ENCODE measurements at regions not wholly inside any gene's neighbourhood (a gene's known extent, or its start where the extent isn't known, plus 50 kb on each side); places are given as distances from the start of the nearest gene placed in this dataset.

DNA sequence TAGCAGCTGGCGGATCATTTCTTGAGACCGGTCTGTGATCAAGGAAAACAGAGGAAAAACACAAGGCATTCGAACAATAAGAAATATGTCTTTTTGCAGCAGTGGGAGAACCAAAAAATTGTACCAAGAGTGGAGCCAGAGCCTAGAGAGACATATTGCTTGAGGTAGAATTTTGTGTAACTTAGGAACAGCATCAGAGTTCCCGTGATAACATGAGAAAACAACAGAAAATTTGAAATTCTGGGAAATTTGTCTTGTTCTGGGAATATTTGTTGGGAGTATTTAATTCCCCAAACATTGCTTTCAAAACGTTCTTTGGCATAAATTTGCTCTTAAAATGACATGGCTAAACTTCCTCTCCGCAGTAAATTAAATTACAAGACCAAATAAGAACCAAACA is 267.5 kb downstream of the GPD2 start:
- no peak for DNase-seq (ENCODE audit: low spot score)
- Mint-ChIP-seq H3K4me3 (ENCODE audit: low read depth) (no peak overlapping the region), H3K27me3 (ENCODE audit: low read depth) (peaks cover 3% of the 10 kb centered on the region), H3K36me3 (ENCODE audit: low read depth) (no peaks in the 10 kb centered on the region), H3K9me3 (no peaks in the 10 kb centered on the region), H3K27ac (no peak overlapping the region), H3K4me1 (ENCODE audit: low read depth) (no peaks in the 10 kb centered on the region)
- intact Hi-C loops (cut with micrococcal nuclease) = no loop called here

DNA sequence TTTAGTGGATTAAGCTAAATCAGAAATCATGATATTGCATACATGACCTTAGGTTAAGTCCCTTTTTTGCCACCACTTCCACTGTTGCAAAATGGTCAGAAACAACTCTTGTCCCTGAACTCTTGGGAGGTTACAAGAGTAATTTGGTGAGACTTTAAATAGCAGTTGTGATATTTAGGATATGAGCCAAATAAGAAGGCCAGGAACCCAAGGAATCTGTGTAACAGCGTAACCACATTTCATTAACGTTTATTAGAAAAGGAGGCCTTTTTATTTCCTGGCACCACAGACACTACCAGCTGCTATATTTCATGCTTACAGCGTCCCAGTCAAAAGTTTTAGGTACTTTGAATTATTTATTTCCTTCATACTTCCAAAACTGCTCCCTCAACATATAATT is 268.0 kb downstream of the GPD2 start:
- no peak overlapping the region for H3K27ac Mint-ChIP-seq
- no peaks in the 10 kb centered on the region for H3K36me3 Mint-ChIP-seq (ENCODE audit: low read depth)
- H3K9me3 Mint-ChIP-seq = no peaks in the 10 kb centered on the region
- H3K4me3 Mint-ChIP-seq (ENCODE audit: low read depth) = no peak overlapping the region
- no peaks in the 10 kb centered on the region for H3K4me1 Mint-ChIP-seq (ENCODE audit: low read depth)
- peaks cover 3% of the 10 kb centered on the region for H3K27me3 Mint-ChIP-seq (ENCODE audit: low read depth)
- no peak for DNase-seq (ENCODE audit: low spot score)
- intact Hi-C loops (cut with micrococcal nuclease) = no loop called here

DNA sequence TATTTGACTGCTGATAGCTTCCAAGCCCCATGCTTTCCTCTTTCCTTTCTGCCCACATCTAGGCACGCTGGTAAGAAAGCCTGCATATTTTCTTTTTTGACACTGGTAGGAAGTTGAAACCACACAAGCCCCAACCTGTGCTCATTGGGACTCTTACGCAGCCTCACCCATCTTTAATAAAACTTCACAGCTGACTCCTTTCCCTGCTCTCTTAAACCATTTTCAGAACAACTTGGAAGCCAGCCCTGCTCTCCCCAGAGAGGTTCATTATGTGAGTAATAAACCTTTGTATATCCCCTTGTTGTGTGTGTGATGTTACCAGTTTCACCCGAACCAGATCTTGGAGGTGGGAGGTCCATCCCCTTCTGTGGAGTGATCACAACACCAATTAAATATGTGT is 268.4 kb downstream of the GPD2 start:
- no peak for DNase-seq (ENCODE audit: low spot score)
- Mint-ChIP-seq H3K4me3 (ENCODE audit: low read depth) (no peak overlapping the region), H3K27me3 (ENCODE audit: low read depth) (peaks cover 3% of the 10 kb centered on the region), H3K27ac (no peak overlapping the region), H3K36me3 (ENCODE audit: low read depth) (no peaks in the 10 kb centered on the region), H3K9me3 (no peaks in the 10 kb centered on the region), H3K4me1 (ENCODE audit: low read depth) (no peaks in the 10 kb centered on the region)
- intact Hi-C loops (cut with micrococcal nuclease) = no loop called here

DNA sequence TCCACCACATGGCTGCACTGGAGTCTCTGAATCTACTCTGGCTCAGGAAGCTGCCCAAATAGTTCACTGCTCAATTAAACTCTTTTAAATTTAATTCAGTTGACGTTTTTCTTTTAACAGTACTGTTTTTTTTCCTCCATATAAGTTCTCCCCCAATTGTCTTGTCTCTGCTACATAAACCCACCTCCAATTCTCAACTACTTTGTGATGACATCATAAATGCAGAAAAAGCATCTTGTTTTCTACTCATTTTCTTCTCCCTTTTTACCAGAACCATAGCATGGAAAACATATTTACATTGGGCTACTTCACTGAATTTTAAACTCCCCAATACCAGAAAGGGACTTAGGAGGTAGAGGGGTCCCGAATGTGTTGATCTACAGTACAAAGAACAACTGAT is 270.4 kb downstream of the GPD2 start:
- H3K27ac Mint-ChIP-seq = no peak overlapping the region
- intact Hi-C loops (cut with micrococcal nuclease) = no loop called here
- H3K9me3 Mint-ChIP-seq = no peaks in the 10 kb centered on the region
- no peaks in the 10 kb centered on the region for H3K36me3 Mint-ChIP-seq (ENCODE audit: low read depth)
- peaks cover 3% of the 10 kb centered on the region for H3K27me3 Mint-ChIP-seq (ENCODE audit: low read depth)
- no peaks in the 10 kb centered on the region for H3K4me1 Mint-ChIP-seq (ENCODE audit: low read depth)
- no peak for DNase-seq (ENCODE audit: low spot score)
- H3K4me3 Mint-ChIP-seq (ENCODE audit: low read depth) = no peak overlapping the region

DNA sequence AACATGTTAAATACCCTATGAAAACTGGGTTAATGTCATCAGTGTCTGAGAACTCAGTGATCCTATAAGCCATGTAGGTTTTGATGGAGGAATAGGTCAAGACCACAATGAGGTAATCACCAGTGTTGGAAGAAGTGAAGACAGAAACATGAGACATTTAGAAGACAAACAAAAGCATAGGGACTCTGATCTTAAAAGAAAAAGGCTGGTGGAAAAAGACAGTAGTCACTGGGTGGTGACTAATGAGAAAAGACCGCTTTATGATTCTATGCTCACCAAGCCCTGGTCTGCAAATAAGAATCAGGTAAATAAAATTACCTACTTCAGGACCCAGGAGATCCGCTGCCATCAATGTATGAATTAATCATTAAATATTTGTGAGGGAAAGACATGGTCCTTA is 271.9 kb downstream of the GPD2 start:
- H3K4me3 Mint-ChIP-seq (ENCODE audit: low read depth) = no peak overlapping the region
- intact Hi-C loops (cut with micrococcal nuclease) = no loop called here
- no peaks in the 10 kb centered on the region for H3K4me1 Mint-ChIP-seq (ENCODE audit: low read depth)
- DNase-seq (ENCODE audit: low spot score) = no peak
- no peaks in the 10 kb centered on the region for H3K36me3 Mint-ChIP-seq (ENCODE audit: low read depth)
- peaks cover 3% of the 10 kb centered on the region for H3K27me3 Mint-ChIP-seq (ENCODE audit: low read depth)
- no peak overlapping the region for H3K27ac Mint-ChIP-seq
- H3K9me3 Mint-ChIP-seq = no peaks in the 10 kb centered on the region

DNA sequence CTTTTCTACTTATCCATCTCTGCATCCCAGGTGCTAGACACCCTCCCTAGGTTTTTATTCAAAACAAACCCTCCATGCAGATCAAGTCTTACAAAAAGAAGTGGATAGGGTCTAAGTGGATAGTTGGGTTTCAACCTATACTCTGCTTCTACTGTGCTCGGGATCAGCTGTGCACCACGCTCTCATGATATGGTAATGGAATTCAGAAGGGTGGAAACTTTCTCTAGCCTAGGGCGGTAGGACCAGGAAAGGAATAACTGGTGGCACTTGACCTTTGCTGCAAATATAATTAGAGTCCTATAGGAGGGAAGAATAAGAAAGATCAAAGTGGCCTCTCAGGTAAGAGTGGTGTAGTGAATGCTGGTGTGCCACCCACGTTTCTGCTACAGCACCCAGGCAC is 272.9 kb downstream of the GPD2 start:
- Mint-ChIP-seq H3K4me1 (ENCODE audit: low read depth) (no peaks in the 10 kb centered on the region), H3K36me3 (ENCODE audit: low read depth) (no peaks in the 10 kb centered on the region), H3K9me3 (no peaks in the 10 kb centered on the region), H3K4me3 (ENCODE audit: low read depth) (no peak overlapping the region), H3K27ac (no peak overlapping the region), H3K27me3 (ENCODE audit: low read depth) (peaks cover 3% of the 10 kb centered on the region)
- DNase-seq (ENCODE audit: low spot score) = no peak
- intact Hi-C loops (cut with micrococcal nuclease) = no loop called here

DNA sequence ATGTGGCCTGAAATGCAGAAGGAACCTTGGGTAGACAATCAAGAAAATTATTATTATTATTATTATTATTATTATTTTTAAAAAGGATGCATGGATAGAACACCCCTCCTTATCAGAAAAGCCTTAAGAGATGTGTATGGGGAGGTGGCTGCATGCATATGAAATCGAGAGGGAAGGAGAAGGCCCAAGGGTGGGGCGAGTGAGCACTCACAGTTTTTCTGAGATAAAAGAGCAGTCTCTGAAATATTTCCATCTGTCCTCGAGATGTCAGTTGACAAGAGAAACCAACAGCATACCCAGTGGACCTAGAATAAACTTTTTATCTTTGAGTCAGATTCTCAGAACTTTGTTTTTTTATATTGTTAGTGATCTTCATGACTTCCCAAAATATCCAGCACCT is 282.9 kb downstream of the GPD2 start:
- no peaks in the 10 kb centered on the region for H3K4me1 Mint-ChIP-seq (ENCODE audit: low read depth)
- H3K27ac Mint-ChIP-seq = no peak overlapping the region
- no peak for DNase-seq (ENCODE audit: low spot score)
- H3K4me3 Mint-ChIP-seq (ENCODE audit: low read depth) = no peak overlapping the region
- H3K36me3 Mint-ChIP-seq (ENCODE audit: low read depth) = no peaks in the 10 kb centered on the region
- intact Hi-C loops (cut with micrococcal nuclease) = no loop called here
- H3K27me3 Mint-ChIP-seq (ENCODE audit: low read depth) = no peaks in the 10 kb centered on the region
- H3K9me3 Mint-ChIP-seq = no peaks in the 10 kb centered on the region

DNA sequence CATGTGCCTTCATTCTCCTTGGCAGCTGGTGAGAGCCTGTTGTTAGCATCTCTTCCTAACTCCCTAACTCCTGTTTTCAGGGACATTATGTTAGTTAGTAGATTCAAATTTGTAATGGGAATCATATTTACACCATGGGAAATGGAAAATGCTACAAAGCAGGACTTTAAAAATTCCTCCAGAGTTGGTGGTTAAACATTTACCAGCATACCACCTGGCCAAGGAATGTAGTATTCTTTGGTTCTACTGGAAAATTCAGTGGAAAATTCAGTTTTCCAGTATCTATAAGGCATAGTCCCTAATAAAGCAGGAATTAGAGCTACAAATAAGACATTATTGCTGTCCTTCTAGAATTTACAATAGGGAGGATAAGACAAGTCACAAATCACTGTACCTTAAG is 291.7 kb downstream of the GPD2 start:
- H3K27ac Mint-ChIP-seq = no peak overlapping the region
- H3K36me3 Mint-ChIP-seq (ENCODE audit: low read depth) = no peaks in the 10 kb centered on the region
- no peak overlapping the region for H3K4me3 Mint-ChIP-seq (ENCODE audit: low read depth)
- no peak for DNase-seq (ENCODE audit: low spot score)
- H3K27me3 Mint-ChIP-seq (ENCODE audit: low read depth) = peaks cover 1% of the 10 kb centered on the region
- H3K9me3 Mint-ChIP-seq = no peaks in the 10 kb centered on the region
- no peaks in the 10 kb centered on the region for H3K4me1 Mint-ChIP-seq (ENCODE audit: low read depth)
- intact Hi-C loops (cut with micrococcal nuclease) = no loop called here

DNA sequence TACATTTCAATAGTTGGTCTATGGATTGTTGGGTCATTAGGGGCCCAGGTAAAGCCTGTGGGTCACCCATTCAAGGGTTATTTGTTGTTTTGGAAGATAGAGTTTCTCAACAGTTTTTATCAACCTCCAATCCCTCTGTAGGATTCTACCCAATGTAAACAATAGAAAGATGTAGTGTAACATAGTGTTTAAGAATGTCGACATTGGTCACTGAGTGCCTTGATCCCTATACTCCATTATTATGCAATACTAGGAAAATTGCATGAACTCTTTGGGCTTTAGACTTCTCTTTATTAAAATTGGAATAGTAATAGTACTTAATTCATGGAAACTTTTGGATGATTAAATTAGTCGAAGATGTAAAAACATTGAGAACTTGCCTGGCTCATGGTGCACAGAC is 292.1 kb downstream of the GPD2 start:
- Mint-ChIP-seq H3K4me1 (ENCODE audit: low read depth) (no peaks in the 10 kb centered on the region), H3K27me3 (ENCODE audit: low read depth) (peaks cover 1% of the 10 kb centered on the region), H3K36me3 (ENCODE audit: low read depth) (no peaks in the 10 kb centered on the region), H3K9me3 (no peaks in the 10 kb centered on the region), H3K27ac (no peak overlapping the region), H3K4me3 (ENCODE audit: low read depth) (no peak overlapping the region)
- intact Hi-C loops (cut with micrococcal nuclease) = no loop called here
- no peak for DNase-seq (ENCODE audit: low spot score)

DNA sequence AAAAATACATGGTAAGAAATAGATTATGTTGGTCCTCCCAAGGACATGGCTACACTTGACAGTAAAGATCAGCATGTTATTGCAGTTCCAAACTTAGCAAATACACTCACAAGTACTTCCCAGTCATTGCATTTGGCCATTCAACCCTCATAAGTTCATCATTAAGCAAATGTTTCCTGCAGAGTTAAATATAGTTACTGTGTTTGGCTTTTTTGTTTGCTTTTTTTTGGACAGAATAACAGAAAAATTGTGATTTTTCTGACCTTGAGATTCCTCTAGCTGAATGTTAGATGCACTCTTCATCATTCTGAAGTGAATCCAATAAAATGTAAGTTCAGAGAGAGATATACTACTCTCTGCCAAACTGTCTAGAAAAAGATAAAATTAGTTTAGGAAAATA is 295.3 kb downstream of the GPD2 start:
- Mint-ChIP-seq H3K9me3 (no peaks in the 10 kb centered on the region), H3K27ac (no peak overlapping the region), H3K4me1 (ENCODE audit: low read depth) (no peaks in the 10 kb centered on the region), H3K27me3 (ENCODE audit: low read depth) (peaks cover 1% of the 10 kb centered on the region), H3K36me3 (ENCODE audit: low read depth) (no peaks in the 10 kb centered on the region), H3K4me3 (ENCODE audit: low read depth) (no peak overlapping the region)
- intact Hi-C loops (cut with micrococcal nuclease) = no loop called here
- no peak for DNase-seq (ENCODE audit: low spot score)

DNA sequence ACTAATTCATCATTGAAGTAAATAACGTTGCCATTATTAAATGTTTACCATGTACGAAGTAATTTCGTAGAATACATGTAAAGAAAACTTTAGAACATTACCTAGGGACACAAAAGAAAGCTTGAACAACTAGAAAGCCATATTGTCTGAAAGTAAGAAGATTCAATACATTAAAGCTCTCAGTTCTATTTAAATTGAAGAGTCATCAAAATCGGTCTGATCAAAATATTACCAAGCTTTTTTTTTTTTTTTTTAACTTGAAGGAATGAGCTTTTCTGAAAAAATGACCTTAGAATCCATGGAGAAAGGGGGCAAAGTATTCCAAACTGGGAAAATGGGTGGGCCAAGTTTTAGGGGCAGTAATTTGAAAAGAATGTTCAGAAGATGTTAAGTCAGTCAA is 300.8 kb downstream of the GPD2 start:
- H3K4me3 Mint-ChIP-seq (ENCODE audit: low read depth) = no peak overlapping the region
- no peaks in the 10 kb centered on the region for H3K36me3 Mint-ChIP-seq (ENCODE audit: low read depth)
- no peaks in the 10 kb centered on the region for H3K9me3 Mint-ChIP-seq
- H3K27me3 Mint-ChIP-seq (ENCODE audit: low read depth) = peaks cover 10% of the 10 kb centered on the region
- intact Hi-C loops (cut with micrococcal nuclease) = no loop called here
- no peak overlapping the region for H3K27ac Mint-ChIP-seq
- no peak for DNase-seq (ENCODE audit: low spot score)
- no peaks in the 10 kb centered on the region for H3K4me1 Mint-ChIP-seq (ENCODE audit: low read depth)

DNA sequence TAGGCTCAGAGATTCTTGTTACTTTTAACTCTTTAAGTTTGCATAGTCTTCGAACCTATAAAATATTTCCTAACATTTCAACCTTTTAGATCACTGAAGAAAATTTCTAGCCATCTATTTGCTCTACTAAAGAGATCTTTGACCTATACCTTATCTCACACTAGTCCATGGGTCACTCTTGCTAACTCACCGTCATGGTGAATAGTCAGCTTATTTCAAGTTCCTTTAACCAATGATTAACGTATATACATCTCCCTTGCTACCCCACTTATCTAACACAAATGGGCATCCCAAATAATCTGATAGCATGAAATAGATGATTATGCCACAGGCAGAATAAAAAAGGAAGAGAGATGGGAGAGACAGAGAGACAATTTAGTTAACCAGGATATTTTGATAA is 303.1 kb downstream of the GPD2 start:
- Mint-ChIP-seq H3K27ac (no peak overlapping the region), H3K27me3 (ENCODE audit: low read depth) (peaks cover 11% of the 10 kb centered on the region)

DNA sequence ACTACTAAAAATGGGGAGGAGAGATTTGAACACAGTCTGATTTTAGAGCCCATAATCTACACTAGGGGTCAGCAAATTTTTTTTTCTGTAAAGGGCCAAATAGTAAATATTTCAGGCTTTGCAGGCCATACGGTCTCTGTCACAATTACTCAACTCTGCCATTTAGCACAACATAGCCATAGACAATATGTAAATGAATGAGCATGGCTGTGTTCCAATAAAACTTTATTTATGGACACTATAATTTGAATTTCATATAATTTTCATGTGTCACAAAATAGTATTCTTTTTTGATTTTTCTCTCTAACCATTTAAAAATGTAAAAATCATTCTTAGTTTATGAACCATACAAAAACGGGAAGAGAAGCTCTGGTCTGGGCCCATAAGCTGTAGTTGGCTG is 309.4 kb downstream of the GPD2 start:
- Mint-ChIP-seq H3K9me3 (no peaks in the 10 kb centered on the region), H3K27me3 (ENCODE audit: low read depth) (peaks cover 10% of the 10 kb centered on the region), H3K4me3 (ENCODE audit: low read depth) (no peak overlapping the region), H3K27ac (no peak overlapping the region), H3K4me1 (ENCODE audit: low read depth) (peaks cover 10% of the 10 kb centered on the region), H3K36me3 (ENCODE audit: low read depth) (no peaks in the 10 kb centered on the region)
- intact Hi-C loops (cut with micrococcal nuclease) = no loop called here
- DNase-seq (ENCODE audit: low spot score) = no peak

More for the DNA sequence above, 303.1 kb downstream of the GPD2 start:
- no peaks in the 10 kb centered on the region for H3K9me3 Mint-ChIP-seq
- H3K36me3 Mint-ChIP-seq (ENCODE audit: low read depth) = no peaks in the 10 kb centered on the region
- no peaks in the 10 kb centered on the region for H3K4me1 Mint-ChIP-seq (ENCODE audit: low read depth)
- intact Hi-C loops (cut with micrococcal nuclease) = no loop called here
- no peak overlapping the region for H3K4me3 Mint-ChIP-seq (ENCODE audit: low read depth)
- no peak for DNase-seq (ENCODE audit: low spot score)

DNA sequence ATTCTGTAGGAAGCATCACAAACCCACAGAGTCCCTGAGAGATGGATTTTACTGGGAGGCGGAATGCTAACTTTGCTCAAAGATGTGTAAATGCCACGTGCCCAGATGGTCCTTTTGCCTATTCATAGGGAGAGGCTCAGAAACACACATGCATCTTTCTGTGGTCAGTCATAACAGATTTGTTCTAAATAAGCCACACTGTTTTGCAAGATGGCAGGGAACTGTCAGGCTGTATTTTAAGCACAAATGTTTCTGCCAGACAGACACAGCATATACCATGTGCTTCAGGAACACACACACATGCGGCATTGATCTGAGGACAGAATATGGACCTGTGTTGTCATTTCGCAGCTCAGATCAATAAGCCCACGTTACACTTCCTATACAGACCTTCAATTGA is 312.0 kb downstream of the GPD2 start:
- Mint-ChIP-seq H3K9me3 (no peaks in the 10 kb centered on the region), H3K4me3 (ENCODE audit: low read depth) (no peak overlapping the region), H3K4me1 (ENCODE audit: low read depth) (peaks cover 10% of the 10 kb centered on the region), H3K27me3 (ENCODE audit: low read depth) (peaks cover 10% of the 10 kb centered on the region), H3K36me3 (ENCODE audit: low read depth) (no peaks in the 10 kb centered on the region), H3K27ac (no peak overlapping the region)
- intact Hi-C loops (cut with micrococcal nuclease) = no loop called here
- no peak for DNase-seq (ENCODE audit: low spot score)
